OCI-LY3 (cell line): ENCODE measurements at regions not wholly inside any gene's neighbourhood (a gene's known extent, or its start where the extent isn't known, plus 50 kb on each side); places are given as distances from the start of the nearest gene placed in this dataset.

Experiments used
- EZH2phosphoT487 ChIP-seq: fragments of 200-600 bp; shearing (Covaris generic); IDR thresholded peaks from 2 replicates; pipeline ENCODE4 v1.6.1; 2018; ENCODE audit warnings: antibody characterized with exemption, mixed run types, low read depth
- TF ChIP-seq, protein P1 (sequence below): fragments of 200-600, 300-600 bp; sonication (generic); IDR thresholded peaks from 2 replicates; pipeline ENCODE4 v1.5.1; 2014; ENCODE audit warnings: antibody characterized with exemption, low read length, low read depth

GRCh38 chr9:79976257-79977073 lies 404.7 kb downstream of the TLE4 start:
- TF ChIP-seq, protein P1, sequence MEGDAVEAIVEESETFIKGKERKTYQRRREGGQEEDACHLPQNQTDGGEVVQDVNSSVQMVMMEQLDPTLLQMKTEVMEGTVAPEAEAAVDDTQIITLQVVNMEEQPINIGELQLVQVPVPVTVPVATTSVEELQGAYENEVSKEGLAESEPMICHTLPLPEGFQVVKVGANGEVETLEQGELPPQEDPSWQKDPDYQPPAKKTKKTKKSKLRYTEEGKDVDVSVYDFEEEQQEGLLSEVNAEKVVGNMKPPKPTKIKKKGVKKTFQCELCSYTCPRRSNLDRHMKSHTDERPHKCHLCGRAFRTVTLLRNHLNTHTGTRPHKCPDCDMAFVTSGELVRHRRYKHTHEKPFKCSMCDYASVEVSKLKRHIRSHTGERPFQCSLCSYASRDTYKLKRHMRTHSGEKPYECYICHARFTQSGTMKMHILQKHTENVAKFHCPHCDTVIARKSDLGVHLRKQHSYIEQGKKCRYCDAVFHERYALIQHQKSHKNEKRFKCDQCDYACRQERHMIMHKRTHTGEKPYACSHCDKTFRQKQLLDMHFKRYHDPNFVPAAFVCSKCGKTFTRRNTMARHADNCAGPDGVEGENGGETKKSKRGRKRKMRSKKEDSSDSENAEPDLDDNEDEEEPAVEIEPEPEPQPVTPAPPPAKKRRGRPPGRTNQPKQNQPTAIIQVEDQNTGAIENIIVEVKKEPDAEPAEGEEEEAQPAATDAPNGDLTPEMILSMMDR, result no peak
- TF ChIP-seq EZH2phosphoT487, result no peak
